HG03521 (cell line): ENCODE measurements at regions not wholly inside any gene's neighbourhood (a gene's known extent, or its start where the extent isn't known, plus 50 kb on each side); places are given as distances from the start of the nearest gene placed in this dataset.

Experiments used
- ATAC-seq: cut with Tn5 transposase; IDR thresholded peaks from one replicate; pipeline ENCODE4 v1.9.1; 2021; ENCODE audit warnings: mild to moderate bottlenecking, moderate library complexity; ENCODE audit not compliant: unreplicated experiment

- ATAC-seq = no peak
Measured at GRCh38 chr18:22034276-22034675, 135.1 kb upstream of the GATA6 start.

DNA sequence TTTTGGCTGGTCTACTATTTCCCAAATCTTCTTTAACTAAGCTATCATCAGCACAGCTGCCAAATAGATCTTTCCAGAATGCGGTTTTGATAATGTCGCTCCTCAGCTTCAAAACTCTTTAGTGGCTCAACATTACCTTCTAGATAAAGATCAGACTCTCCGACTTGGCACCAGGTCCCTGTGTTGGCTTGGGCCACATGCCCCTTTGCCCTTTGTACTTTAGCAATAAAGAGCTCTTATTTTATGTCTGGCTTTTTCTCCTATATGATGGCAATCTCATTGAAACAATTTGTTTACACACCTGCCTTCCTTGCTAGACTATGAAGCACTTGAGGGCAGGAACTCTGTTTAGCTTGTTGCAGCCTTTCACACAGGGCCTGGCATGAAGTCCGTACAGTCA lies 128.9 kb upstream of the GATA6 start:
- no peak for ATAC-seq

- ATAC-seq = no peak
Measured at GRCh38 chr18:22043837-22044236, 125.6 kb upstream of the GATA6 start.

GRCh38 chr18:22044474-22045220 lies 124.7 kb upstream of the GATA6 start:
- ATAC-seq = no peak

GRCh38 chr18:22045221-22045918 lies 124.0 kb upstream of the GATA6 start:
- no peak for ATAC-seq

- ATAC-seq = no peak
Measured at GRCh38 chr18:22046473-22046872, 122.9 kb upstream of the GATA6 start.

DNA sequence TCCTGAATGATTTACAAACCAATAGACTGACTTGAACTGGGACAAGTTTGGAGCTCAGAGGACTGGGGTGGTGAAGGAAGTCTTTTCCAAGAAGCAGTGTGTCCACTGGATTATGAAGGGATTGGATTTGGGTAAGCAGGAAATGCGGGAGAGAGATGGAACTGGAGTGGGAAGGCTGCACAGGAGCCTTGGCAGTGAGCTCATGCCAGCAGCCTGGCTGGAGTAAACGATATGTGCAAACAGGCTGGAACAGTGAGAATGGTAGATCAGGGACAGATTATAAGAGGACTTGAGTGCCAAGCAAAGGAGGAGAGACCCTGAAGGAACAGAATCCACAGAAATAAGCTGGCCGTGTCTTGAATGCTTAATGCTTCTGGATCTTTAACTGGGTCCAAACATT lies 121.9 kb upstream of the GATA6 start:
- no peak for ATAC-seq

GRCh38 chr18:22048221-22048620 lies 121.2 kb upstream of the GATA6 start:
- ATAC-seq = no peak

DNA sequence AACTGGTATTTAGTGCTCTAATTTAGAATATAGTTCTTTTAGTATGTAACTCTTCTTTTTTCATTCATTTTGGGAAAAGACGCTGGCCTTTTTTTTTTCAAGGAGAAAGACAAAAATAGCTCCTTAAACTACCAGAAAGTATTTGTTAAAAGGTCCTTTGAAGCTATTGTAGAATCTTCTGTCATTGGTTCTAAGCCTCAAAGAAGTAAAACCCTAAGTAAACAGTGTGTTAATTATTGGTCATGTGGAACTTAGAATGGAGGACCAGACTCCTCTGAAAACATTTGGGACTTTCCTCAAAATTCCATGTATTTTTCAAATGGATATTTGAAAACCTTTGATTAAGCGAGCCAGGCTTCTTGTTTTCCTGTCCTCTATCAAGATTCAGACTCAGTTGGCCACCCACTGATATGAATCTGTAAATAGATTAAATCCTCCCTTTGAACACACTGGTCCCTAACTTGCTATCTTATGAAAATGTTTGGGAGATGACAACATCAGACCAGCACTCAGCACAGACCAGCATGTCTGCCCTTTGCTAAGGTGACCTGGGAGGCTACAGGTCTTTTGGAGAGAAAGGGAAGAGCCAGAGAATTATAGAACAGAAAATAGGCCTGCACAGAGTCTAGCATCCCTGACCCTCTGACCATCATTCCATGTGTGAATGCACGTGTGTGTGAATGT lies 120.3 kb upstream of the GATA6 start:
- no peak for ATAC-seq

GRCh38 chr18:22052405-22053105 lies 116.8 kb upstream of the GATA6 start:
- no peak for ATAC-seq

DNA sequence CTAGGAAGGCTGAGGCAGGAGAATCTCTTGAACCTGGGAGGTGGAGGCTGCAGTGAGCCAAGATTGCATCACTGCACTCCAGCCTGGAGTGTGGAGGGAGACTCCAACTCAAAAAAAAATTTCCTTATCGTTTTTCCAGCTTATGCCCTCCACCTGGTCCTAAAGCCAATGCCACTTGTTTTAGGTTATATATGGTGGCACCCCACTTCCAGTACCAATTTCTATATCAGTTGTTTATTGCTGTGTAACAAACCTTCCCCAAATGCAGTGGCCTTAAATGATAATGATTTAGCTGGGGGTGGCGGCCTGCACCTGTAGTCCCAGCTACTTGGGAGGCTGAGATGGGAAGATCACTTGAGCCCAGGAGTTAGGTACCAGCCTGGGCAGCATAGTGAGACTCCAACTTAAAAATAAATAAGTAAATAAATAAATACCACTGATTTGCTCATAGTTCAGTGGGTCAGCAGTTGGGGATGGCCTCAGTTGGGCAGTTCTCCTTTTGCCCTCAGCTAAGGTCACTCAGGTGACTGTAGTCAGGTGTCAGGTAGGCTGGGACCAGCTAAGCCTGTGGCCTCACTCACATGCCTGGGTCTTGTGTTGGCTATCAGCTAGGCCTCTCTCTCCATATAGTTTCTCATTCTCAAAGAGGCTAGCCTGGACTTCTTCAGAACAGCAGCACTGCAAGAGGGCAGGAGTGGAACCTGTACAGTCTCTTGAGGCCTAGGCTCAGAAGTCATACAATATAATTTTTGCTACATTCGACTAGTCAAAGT lies 113.7 kb upstream of the GATA6 start:
- no peak for ATAC-seq

- ATAC-seq = no peak
Measured at GRCh38 chr18:22056950-22057349, 112.4 kb upstream of the GATA6 start.

DNA sequence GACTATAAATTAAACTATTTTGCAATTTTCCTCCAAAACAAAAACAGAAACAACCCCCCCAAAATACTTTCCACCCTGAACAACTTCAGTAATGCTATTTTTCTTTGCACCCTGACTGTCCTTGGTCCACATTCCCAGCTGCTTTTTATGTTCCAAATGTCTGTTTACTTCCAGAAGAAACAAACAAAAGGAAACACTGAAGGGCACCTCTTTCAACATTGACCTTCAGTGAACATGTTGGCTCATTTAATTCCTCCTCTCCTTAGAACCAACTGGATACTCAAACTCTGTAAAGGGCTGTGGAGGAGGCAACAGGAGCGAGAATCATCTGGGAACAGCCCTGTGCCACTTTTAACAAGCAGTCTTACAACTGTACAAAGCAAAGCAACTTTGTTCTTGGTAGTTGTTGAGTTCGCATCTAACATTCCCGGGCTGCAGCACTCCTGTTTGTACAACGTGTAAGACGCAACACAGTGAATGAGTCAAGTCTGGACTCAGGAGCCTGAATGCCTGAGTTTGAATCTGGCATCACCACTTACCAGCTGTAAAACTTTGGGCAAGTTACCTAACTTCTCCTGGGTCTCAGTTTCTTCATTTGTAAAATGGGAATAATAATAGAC lies 111.4 kb upstream of the GATA6 start:
- ATAC-seq = no peak

GRCh38 chr18:22060361-22060760 lies 109.0 kb upstream of the GATA6 start:
- ATAC-seq = no peak

- no peak for ATAC-seq
Measured at GRCh38 chr18:22063102-22063501, 106.3 kb upstream of the GATA6 start.

DNA sequence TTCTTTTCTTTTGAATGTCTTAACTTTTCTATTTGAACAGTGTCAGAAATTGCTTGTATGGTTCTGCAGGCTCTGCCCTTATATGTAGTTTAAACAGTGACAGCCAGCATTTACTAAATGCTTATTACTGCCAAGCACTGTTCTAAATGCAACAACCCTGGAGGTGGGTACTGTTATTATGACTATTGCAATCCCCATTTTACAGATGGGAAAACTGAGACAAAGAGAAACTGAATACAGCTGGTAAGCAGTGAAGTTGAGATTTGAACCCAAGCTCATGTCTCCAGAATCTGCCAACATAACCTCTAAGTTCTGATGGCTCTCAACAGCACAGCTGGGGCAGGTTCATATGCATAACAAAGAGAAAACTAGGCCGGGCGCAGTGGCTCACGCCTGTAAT lies 105.7 kb upstream of the GATA6 start:
- no peak for ATAC-seq

- no peak for ATAC-seq
Measured at GRCh38 chr18:22064581-22064980, 104.8 kb upstream of the GATA6 start.

GRCh38 chr18:22065311-22065710 lies 104.1 kb upstream of the GATA6 start:
- no peak for ATAC-seq

DNA sequence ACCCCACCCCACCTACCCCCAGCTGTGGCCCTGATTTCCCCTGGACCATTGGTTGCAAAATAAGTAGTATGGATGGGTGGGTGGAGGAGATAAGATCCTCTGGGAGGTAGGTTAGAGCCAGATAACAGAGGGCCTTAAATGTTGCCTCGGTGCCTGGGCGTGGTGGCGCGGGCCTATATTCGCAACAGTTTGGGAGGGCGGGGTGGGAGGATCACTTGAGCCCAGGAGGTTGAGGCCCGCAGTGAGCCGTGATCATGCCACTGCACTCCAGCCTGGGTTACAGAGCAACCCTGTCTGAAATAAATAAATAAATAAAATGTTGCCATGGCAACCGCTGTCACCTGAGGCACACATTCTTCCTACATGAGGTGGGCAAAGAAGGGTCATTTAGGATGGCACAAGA lies 103.3 kb upstream of the GATA6 start:
- ATAC-seq = no peak

DNA sequence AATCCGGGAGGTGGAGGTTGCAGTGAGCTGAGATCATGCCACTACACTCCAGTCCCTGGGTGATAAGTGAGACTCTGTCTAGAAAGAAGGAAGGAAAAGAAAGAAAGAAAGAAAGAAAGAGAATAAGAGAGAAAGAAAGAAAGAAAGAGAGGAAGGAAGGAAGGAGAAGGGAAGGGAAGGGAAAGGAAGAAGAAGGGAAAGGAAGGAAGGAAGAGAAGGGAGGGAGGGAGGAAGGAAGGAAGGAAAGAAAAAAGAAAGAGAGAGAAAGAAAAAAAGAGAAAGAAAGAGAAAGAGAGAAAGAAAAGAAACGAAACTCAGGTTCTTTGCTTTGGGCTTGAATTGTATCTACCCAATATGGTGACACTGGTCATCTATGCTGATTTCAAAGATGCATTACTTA lies 102.3 kb upstream of the GATA6 start:
- no peak for ATAC-seq
